GM12874 (cell line): ENCODE measurements at regions not wholly inside any gene's neighbourhood (a gene's known extent, or its start where the extent isn't known, plus 50 kb on each side); places are given as distances from the start of the nearest gene placed in this dataset.

ENCODE experiments used
- CTCF ChIP-seq: IDR thresholded peaks from 2 replicates; pipeline ENCODE4 v1.5.1; 2011; ENCODE audit warnings: low read depth, mild to moderate bottlenecking, control low read depth, low read length, moderate library complexity; ENCODE audit not compliant: insufficient read depth

GRCh38 chr14:38546932-38547551, 291.1 kb upstream of the CLEC14A start:
- TF ChIP-seq CTCF = no peak

- TF ChIP-seq CTCF = no peak
These were observed 288.9 kb upstream of the CLEC14A start for GRCh38 chr14:38544776-38545175.

DNA sequence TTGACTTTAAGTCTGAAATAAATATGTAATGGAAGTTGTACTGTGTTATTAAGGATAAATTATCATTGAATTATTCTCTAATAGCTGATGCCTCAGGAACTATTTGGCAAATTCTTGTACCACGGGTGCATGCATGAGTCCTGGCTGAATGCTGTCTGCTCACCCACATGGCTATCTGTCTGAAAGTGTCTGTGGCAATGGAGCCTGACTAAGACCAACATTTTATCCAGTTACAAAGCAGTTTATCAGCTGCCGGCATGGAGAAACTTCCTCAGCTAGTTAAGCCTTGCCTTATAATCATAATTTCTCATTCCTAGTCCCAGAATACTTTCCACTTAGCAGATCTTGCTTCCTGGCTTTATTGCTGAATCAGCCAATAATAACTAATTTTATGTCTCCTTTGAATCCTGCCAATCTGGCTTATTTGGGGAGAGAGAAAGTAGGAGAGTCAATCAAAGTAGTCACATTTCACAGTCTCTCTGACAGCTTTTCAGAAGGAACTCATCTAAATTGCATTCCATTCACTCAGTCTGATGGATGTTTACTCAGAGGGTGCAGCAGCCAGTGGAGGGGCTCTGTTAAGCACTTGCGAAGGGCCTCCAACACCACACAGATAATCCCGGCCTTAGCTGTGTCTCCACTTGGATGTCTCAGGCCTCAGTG, 280.6 kb upstream of the CLEC14A start:
- no peak for TF ChIP-seq CTCF

- TF ChIP-seq CTCF = no peak
These were observed 272.7 kb upstream of the CLEC14A start for GRCh38 chr14:38528582-38528981.

DNA sequence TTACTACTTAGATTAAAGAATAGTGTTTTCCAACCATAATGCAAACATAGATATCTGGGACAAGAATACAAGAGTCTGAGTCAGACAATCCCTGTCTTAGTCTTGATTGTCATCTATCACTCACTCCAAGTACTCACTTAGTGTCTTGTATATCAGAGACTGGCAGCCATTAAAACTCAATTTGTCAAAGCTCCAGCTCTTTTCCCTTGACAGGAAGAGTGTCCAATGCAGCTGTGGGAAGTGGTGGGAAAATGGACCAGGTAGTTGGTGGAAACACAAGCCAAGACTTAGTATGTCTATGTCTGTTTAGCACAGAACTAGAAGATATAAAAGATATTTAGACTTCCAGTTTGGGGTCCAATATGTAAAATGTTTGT, 271.6 kb upstream of the CLEC14A start:
- no peak for TF ChIP-seq CTCF

DNA sequence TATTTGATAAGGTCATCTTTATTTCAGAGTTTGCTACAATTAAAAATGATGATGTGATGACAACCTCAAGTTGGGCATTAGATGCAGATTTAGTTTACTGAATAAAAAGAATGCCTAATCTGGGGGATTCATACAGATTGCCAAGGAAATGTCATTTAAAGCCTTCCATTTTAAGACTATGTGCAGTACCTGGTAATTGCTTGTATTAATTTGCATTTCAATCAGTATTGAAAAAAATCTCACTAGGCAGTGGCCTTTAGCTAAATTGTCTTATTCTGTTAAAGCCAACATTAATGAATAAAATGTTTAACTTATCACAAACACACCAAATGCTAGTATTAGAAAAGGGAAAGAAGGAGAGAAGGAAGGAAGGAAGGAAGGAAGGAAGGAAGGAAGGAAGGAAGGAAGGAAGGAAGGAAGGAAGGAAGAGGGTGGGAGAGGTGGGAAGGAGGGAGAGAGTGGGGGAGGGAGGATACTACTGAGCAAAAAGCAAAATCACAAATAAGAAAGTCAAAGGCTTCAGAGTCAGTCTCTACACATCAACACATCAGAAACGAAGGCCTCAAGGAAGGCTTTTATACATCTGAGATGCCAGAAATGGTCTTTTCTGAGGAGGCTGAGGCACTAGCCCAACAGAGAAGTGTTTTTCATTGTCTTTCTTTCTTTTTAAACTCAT, 271.1 kb upstream of the CLEC14A start:
- TF ChIP-seq CTCF = no peak

DNA sequence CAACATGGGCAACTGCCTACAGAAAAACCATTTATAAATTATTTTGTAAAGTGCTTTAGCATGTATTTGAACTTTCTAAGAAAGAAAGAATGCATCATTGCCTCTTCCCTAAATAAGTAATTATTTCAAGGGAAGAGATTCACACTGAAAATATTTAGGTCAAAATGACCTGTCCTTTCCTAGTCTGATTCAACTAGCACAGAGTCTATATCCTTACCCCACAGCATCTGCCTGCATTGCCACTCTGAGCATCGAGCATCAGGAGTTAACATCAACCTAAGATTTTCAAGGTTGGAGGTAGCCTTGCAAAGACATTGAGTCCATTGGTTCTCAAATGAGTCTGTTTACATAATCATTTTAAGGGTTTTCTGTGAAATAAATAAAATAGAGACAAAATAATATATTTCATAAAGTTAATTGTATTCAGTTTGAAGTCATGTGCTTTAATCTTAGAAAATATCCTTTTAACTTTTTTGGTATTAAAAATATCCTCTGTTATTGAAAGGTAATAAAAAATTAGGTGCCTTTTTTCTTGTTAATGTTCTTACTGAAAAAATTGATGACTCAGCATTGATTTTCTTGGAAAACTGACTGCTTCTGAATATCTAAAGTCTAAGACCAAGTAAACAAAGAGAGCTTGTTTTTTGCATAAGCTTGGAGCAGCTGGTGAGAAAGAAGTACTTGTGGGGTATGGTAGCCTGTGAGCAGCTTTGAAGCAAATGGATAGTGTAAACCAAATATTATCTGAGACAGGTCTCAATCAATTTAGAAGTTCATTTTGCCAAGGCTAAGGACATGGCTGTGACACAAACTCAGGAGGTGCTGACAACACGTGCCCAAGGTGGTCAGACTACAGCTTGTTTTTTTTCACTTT, 269.0 kb upstream of the CLEC14A start:
- no peak for TF ChIP-seq CTCF
